Upper lobe of right lung (tissue), 1 donor: ENCODE measurements at regions not wholly inside any gene's neighbourhood (a gene's known extent, or its start where the extent isn't known, plus 50 kb on each side); places are given as distances from the start of the nearest gene placed in this dataset.
"Not testable (repeated sequence)": the region's sequence is repeated elsewhere in the genome, so short reads cannot be mapped to it uniquely, and the experiment has no call there.

Experiments
- ATAC-seq: fragments of 200-7000 bp; cut with Tn5 transposase; one replicate; pipeline ENCODE4 v1.9.1; 2020; ENCODE audit warnings: mild to moderate bottlenecking, moderate library complexity
- DNase-seq: peaks from one replicate; pipeline ENCODE4 v3.0.0-alpha.2; 2020
- H3K27ac ChIP-seq: fragments of 200-600 bp; one replicate; pipeline ENCODE4 v1.8.0; 2022
- H3K27me3 ChIP-seq: fragments of 200-600 bp; one replicate; pipeline ENCODE4 v1.8.0; 2022; ENCODE audit warnings: mild to moderate bottlenecking
- H3K36me3 ChIP-seq: fragments of 200-600 bp; one replicate; pipeline ENCODE4 v1.8.0; 2022
- H3K4me1 ChIP-seq: fragments of 200-600 bp; one replicate; pipeline ENCODE4 v1.8.0; 2022
- H3K4me3 ChIP-seq: fragments of 200-600 bp; one replicate; pipeline ENCODE4 v1.8.0; 2022; ENCODE audit warnings: mild to moderate bottlenecking
- H3K9me3 ChIP-seq: fragments of 200-600 bp; one replicate; pipeline ENCODE4 v1.8.0; 2022
- intact Hi-C: fragments of 100-400 bp; cut with DNase I; formaldehyde crosslinking; loops from one replicate; pipeline ENCODE4 v1.11.0; 2022
- TF ChIP-seq, protein P1 (sequence below): fragments of 200-600 bp; IDR thresholded peaks from one replicate; pipeline ENCODE4 v1.8.0; 2022; ENCODE audit warnings: antibody characterized with exemption
- donor health status: DM: no; HTN: yes; CAD: no; lungs with severe emphysema.

GRCh38 chr2:87341601-87342014, 320.0 kb upstream of the PLGLB1 start:
- H3K27me3 ChIP-seq, H3K4me3 ChIP-seq, intact Hi-C loops: not testable (repeated sequence)

GRCh38 chr2:87342175-87342574, 320.5 kb upstream of the PLGLB1 start:
- not testable (repeated sequence) for ATAC-seq

More at GRCh38 chr2:87341601-87342014, 320.0 kb upstream of the PLGLB1 start:
- not testable (repeated sequence) for H3K4me1 ChIP-seq, H3K36me3 ChIP-seq, H3K27ac ChIP-seq, H3K9me3 ChIP-seq
- peak; percentile 60 for ATAC-seq
- peak; percentile 85 for DNase-seq
- TF ChIP-seq, protein P1, sequence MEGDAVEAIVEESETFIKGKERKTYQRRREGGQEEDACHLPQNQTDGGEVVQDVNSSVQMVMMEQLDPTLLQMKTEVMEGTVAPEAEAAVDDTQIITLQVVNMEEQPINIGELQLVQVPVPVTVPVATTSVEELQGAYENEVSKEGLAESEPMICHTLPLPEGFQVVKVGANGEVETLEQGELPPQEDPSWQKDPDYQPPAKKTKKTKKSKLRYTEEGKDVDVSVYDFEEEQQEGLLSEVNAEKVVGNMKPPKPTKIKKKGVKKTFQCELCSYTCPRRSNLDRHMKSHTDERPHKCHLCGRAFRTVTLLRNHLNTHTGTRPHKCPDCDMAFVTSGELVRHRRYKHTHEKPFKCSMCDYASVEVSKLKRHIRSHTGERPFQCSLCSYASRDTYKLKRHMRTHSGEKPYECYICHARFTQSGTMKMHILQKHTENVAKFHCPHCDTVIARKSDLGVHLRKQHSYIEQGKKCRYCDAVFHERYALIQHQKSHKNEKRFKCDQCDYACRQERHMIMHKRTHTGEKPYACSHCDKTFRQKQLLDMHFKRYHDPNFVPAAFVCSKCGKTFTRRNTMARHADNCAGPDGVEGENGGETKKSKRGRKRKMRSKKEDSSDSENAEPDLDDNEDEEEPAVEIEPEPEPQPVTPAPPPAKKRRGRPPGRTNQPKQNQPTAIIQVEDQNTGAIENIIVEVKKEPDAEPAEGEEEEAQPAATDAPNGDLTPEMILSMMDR: peak; percentile 70

GRCh38 chr2:87343347-87343746, 321.7 kb upstream of the PLGLB1 start:
- H3K4me3 ChIP-seq, H3K9me3 ChIP-seq, ATAC-seq, H3K36me3 ChIP-seq, intact Hi-C loops, DNase-seq, H3K4me1 ChIP-seq, H3K27me3 ChIP-seq, H3K27ac ChIP-seq: not testable (repeated sequence)

More at GRCh38 chr2:87342175-87342574, 320.5 kb upstream of the PLGLB1 start:
- DNase-seq: peak; percentile 59
- H3K9me3 ChIP-seq, H3K27me3 ChIP-seq, intact Hi-C loops, H3K36me3 ChIP-seq, H3K4me3 ChIP-seq, H3K4me1 ChIP-seq, H3K27ac ChIP-seq: not testable (repeated sequence)

- H3K36me3 ChIP-seq, H3K9me3 ChIP-seq, H3K4me1 ChIP-seq, H3K4me3 ChIP-seq, intact Hi-C loops, DNase-seq, ATAC-seq, H3K27ac ChIP-seq, H3K27me3 ChIP-seq: not testable (repeated sequence)
These were observed 323.6 kb upstream of the PLGLB1 start for GRCh38 chr2:87345283-87345682.

DNA sequence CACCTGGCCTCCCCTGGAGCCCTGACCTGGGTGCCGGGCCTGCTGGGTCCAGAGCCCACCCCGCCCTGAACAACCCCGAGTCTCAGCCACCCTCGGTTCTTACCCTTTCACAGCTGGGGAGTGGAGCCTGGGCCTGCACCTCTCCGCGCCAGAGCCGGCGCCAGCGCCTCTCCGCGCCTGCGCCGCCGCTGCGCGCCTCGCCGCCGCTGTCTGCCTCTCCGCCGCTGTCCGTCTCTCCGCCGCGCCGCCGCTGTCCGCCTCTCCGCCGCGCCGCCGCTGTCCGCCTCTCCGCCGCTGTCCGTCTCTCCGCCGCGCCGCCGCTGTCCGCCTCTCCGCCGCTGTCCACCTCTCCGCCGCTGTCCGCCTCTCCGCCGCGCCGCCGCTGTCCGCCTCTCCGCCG, 326.9 kb upstream of the PLGLB1 start:
- H3K36me3 ChIP-seq, ATAC-seq, H3K27ac ChIP-seq, intact Hi-C loops, DNase-seq, H3K4me1 ChIP-seq, H3K27me3 ChIP-seq, H3K9me3 ChIP-seq, H3K4me3 ChIP-seq: not testable (repeated sequence)

- H3K9me3 ChIP-seq, ATAC-seq, H3K27me3 ChIP-seq, H3K27ac ChIP-seq, H3K4me3 ChIP-seq, intact Hi-C loops, H3K4me1 ChIP-seq, H3K36me3 ChIP-seq, DNase-seq: not testable (repeated sequence)
These were observed 327.4 kb upstream of the PLGLB1 start for GRCh38 chr2:87349006-87349405.

DNA sequence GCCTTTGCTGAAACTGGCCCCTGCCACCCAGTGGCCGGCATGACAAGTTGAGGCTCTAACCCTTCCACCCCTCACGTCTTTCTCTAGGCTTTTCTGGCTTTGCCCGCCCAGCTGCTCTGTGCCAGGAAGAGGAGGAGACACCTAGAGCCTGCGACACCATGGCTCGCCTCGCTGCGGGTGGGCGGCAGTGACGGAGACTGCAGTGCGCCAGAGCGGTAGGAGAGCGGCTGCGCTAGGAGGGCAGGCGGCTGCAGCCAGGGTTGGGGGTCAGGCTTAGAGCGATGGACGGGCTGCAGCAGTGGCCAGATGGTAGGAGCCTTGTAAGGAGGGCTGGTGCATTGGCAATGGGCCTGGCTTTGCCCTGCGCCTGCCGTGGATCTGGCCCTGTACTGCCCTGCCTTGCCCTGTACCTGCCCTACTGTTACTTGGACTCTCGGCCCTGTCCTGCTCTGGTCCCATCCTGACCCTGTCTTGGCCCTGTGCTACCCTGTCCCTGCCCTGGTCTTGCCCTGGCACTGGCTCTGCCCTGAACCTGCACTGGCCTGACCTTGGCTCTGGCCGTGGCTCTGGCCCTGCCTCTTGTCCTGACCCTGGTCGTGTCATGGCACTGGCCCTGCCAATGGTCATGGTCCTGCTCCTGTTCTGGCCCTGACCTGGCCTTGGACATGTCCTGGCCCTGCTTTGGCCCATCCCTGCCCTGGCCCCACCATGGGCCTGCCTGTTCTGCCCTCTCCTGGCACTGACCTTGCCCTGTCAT, 330.7 kb upstream of the PLGLB1 start:
- intact Hi-C loops, H3K27me3 ChIP-seq, ATAC-seq, DNase-seq, H3K27ac ChIP-seq, H3K9me3 ChIP-seq, H3K4me1 ChIP-seq, H3K4me3 ChIP-seq, H3K36me3 ChIP-seq: not testable (repeated sequence)

DNA sequence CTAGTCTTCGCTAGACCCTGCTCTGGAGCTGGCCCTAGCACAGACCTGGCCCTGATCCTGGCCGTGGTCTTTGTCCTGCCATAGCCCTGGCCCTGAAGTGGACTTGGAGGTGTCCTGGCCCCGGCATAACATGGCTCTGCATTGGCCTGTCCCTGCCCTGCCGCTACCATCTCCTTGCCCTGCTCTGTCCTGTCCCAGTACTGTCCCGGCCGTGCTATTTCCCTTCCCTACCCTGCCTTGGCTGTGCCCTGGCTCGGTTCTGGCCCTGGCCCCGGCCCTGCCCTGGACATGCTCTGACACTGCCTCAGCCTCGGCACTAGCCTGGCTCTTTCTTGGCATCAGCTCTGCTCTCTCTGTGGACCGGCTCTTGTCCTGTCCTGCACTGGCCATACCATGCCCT, 331.8 kb upstream of the PLGLB1 start:
- H3K4me1 ChIP-seq, H3K9me3 ChIP-seq, H3K4me3 ChIP-seq, H3K27me3 ChIP-seq, H3K36me3 ChIP-seq, intact Hi-C loops, H3K27ac ChIP-seq, ATAC-seq, DNase-seq: not testable (repeated sequence)

GRCh38 chr2:87354102-87354501, 332.5 kb upstream of the PLGLB1 start:
- H3K27ac ChIP-seq, H3K4me3 ChIP-seq, H3K9me3 ChIP-seq, intact Hi-C loops, DNase-seq, H3K27me3 ChIP-seq, ATAC-seq, H3K4me1 ChIP-seq, H3K36me3 ChIP-seq: not testable (repeated sequence)

- H3K36me3 ChIP-seq, ATAC-seq, H3K4me1 ChIP-seq, DNase-seq, H3K27me3 ChIP-seq, H3K9me3 ChIP-seq, H3K4me3 ChIP-seq, intact Hi-C loops, H3K27ac ChIP-seq: not testable (repeated sequence)
These were observed 338.6 kb upstream of the PLGLB1 start for GRCh38 chr2:87360250-87360649.

DNA sequence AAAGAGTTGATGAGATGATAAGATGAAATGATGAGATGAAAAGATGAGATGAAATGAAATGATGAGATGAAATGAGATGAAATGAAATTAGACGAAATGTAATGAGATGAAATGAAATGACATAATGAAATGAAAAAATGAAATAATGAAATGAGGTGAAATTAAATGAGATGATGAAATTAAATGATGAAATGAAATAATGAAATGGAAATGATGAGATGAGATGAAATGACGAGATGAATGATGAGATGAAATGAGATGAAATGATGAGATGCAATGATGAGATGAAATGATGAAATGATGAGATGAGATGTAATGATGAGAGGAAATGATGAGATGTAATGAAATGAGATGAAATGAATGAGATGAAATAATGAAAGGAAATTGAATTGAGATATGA, 339.3 kb upstream of the PLGLB1 start:
- H3K27ac ChIP-seq, H3K4me1 ChIP-seq, ATAC-seq, H3K4me3 ChIP-seq, H3K36me3 ChIP-seq, DNase-seq, H3K27me3 ChIP-seq, H3K9me3 ChIP-seq, intact Hi-C loops: not testable (repeated sequence)

- ATAC-seq, H3K36me3 ChIP-seq, DNase-seq, H3K9me3 ChIP-seq, intact Hi-C loops, H3K4me3 ChIP-seq, H3K4me1 ChIP-seq, H3K27me3 ChIP-seq, H3K27ac ChIP-seq: not testable (repeated sequence)
These were observed 340.2 kb upstream of the PLGLB1 start for GRCh38 chr2:87361805-87362204.

DNA sequence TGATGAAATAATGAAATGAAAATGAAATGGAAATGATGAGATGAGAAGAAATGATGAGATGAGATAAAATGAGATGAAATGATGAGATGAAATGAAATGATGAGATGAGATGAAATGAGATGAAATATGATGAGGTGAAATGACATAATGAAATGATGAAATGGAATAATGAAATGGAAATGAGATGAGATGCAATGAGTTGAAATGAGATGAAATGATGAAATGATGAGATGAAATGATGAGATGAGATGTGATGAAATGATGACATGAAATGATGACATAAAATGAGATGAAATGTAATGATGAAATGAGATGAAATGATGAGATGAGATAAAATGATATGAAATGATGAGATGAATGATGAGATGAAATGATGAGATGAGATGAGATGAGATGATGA, 342.7 kb upstream of the PLGLB1 start:
- H3K27ac ChIP-seq, ATAC-seq, H3K36me3 ChIP-seq, H3K4me3 ChIP-seq, H3K27me3 ChIP-seq, DNase-seq, H3K4me1 ChIP-seq, H3K9me3 ChIP-seq, intact Hi-C loops: not testable (repeated sequence)

- ATAC-seq, H3K36me3 ChIP-seq, intact Hi-C loops: not testable (repeated sequence)
These were observed 343.4 kb upstream of the PLGLB1 start for GRCh38 chr2:87365038-87365437.

More at GRCh38 chr2:87365038-87365437, 343.4 kb upstream of the PLGLB1 start:
- not testable (repeated sequence) for H3K9me3 ChIP-seq, H3K4me3 ChIP-seq, H3K27me3 ChIP-seq, DNase-seq, H3K4me1 ChIP-seq, H3K27ac ChIP-seq
